Epithelial cell of esophagus (primary cell): ENCODE measurements at regions not wholly inside any gene's neighbourhood (a gene's known extent, or its start where the extent isn't known, plus 50 kb on each side); places are given as distances from the start of the nearest gene placed in this dataset.

Experiments used
- DNase-seq: peaks from one replicate; pipeline ENCODE4 v3.0.0; 2010; ENCODE audit warnings: low read depth
- H3K4me3 ChIP-seq: 2 replicates; pipeline ENCODE4 v1.5.1; 2011; ENCODE audit warnings: mild to moderate bottlenecking, low read length, control low read depth
- TF ChIP-seq, protein P1 (sequence below): IDR thresholded peaks from 2 replicates; pipeline ENCODE4 v1.5.1; 2011; ENCODE audit warnings: low read depth, mild to moderate bottlenecking, low read length, control low read depth, inconsistent platforms; ENCODE audit not compliant: insufficient read depth; ENCODE audit errors: missing control alignments

GRCh38 chr3:23751212-23751723, 54.5 kb upstream of the UBE2E1 start:
- no peak for DNase-seq
- TF ChIP-seq, protein P1, sequence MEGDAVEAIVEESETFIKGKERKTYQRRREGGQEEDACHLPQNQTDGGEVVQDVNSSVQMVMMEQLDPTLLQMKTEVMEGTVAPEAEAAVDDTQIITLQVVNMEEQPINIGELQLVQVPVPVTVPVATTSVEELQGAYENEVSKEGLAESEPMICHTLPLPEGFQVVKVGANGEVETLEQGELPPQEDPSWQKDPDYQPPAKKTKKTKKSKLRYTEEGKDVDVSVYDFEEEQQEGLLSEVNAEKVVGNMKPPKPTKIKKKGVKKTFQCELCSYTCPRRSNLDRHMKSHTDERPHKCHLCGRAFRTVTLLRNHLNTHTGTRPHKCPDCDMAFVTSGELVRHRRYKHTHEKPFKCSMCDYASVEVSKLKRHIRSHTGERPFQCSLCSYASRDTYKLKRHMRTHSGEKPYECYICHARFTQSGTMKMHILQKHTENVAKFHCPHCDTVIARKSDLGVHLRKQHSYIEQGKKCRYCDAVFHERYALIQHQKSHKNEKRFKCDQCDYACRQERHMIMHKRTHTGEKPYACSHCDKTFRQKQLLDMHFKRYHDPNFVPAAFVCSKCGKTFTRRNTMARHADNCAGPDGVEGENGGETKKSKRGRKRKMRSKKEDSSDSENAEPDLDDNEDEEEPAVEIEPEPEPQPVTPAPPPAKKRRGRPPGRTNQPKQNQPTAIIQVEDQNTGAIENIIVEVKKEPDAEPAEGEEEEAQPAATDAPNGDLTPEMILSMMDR: no peak
- no peak overlapping the region for H3K4me3 ChIP-seq

- TF ChIP-seq, protein P1: no peak
- DNase-seq: no peak
- no peak overlapping the region for H3K4me3 ChIP-seq
These were observed 53.6 kb upstream of the UBE2E1 start for GRCh38 chr3:23752126-23752525.

DNA sequence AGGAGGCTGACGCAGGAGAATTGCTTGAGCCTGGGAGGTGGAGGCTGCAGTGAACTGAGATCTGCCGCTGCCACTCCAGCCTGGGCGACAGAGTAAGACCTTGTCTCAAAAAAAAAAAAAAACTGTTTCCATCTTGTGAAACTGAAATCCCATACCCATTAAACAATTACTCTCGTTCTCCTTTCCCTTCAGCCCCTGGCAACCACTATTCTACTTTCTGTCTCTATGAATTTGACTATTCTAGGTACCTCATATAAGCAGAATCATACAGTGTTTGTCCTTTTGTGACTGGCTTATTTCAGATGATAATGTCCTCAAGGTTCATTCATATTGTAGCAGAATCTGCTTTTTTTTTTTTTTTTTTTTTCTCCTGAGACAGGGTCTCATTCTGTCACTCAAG, 51.5 kb upstream of the UBE2E1 start:
- H3K4me3 ChIP-seq: no peak overlapping the region
- DNase-seq: no peak
- TF ChIP-seq, protein P1: no peak
